Loucy (cell line): ENCODE measurements at regions not wholly inside any gene's neighbourhood (a gene's known extent, or its start where the extent isn't known, plus 50 kb on each side); places are given as distances from the start of the nearest gene placed in this dataset.

ENCODE experiments used
- CTCF ChIP-seq: fragments of 200-600 bp; sonication (generic); conservative IDR thresholded peaks from 2 replicates; pipeline ENCODE4 v1.5.1; 2014; ENCODE audit warnings: mild to moderate bottlenecking, antibody characterized with exemption, low read length
- EZH2phosphoT487 ChIP-seq: fragments of 200-600 bp; IDR thresholded peaks from 2 replicates; pipeline ENCODE4 v1.6.1; 2018; ENCODE audit warnings: antibody characterized with exemption, mild to moderate bottlenecking, moderate library complexity, borderline replicate concordance

DNA sequence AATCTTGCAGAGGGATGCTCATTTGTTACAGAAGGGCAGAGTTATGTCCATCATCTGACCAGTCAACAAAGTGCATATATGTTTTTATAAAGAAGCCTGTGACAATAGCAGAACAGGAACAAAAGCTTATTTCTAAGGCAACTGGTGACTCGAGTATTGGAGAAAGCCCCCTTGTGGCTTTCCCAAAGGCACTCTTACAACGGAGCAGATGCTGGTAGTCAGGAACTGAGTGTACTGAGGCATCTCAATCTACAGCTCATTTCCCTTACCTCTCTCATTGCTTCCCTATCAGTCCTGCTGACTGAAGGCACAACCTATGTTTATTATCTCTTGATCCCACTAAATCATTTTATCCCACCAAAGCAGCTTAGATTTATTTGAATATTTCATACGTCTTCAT, 557.1 kb upstream of the CHAC2 start:
- TF ChIP-seq CTCF: no peak
- no peak for TF ChIP-seq EZH2phosphoT487
